H1 (cell line): ENCODE measurements at regions not wholly inside any gene's neighbourhood (a gene's known extent, or its start where the extent isn't known, plus 50 kb on each side); places are given as distances from the start of the nearest gene placed in this dataset.

Experiments
- CEBPB ChIP-seq: IDR thresholded peaks from 2 replicates; pipeline ENCODE4 v1.6.1; 2012; ENCODE audit warnings: low read depth, low read length
- EZH2 ChIP-seq: fragments of 200-600 bp; sonication (generic); IDR thresholded peaks from 2 replicates; pipeline ENCODE4 v1.7.1; 2012; ENCODE audit warnings: low read depth, mild to moderate bottlenecking, moderate library complexity, low read length, inconsistent platforms; ENCODE audit not compliant: severe bottlenecking
- HDAC2 ChIP-seq, 2 experiments: fragments of 300-600 bp in 1 of 2; sonication (generic) in 1 of 2; IDR thresholded peaks; 2 replicates each; pipeline ENCODE4 v1.6.1; 2011 to 2012; ENCODE audit warnings: low read depth in 2 of 2, low read length in 2 of 2, mild to moderate bottlenecking in 2 of 2, moderate library complexity in 2 of 2, borderline replicate concordance in 1 of 2, inconsistent platforms in 1 of 2
- JUN ChIP-seq: IDR thresholded peaks from 2 replicates; pipeline ENCODE4 v1.6.1; 2011; ENCODE audit warnings: low read depth, mild to moderate bottlenecking, improper control_type of control experiment, low read length
- POLR2A ChIP-seq, 2 experiments: IDR thresholded peaks; 1 replicate in 1 of 2; 2 replicates in 1 of 2; pipeline ENCODE4 v1.6.1; 2011; ENCODE audit warnings: low read depth in 2 of 2, low read length in 2 of 2, mild to moderate bottlenecking in 2 of 2; ENCODE audit errors: control extremely low read depth in 1 of 2
- POLR2AphosphoS5 ChIP-seq: IDR thresholded peaks from 2 replicates; pipeline ENCODE4 v1.6.1; 2011; ENCODE audit warnings: low read depth, low read length
- RFX5 ChIP-seq: IDR thresholded peaks from 2 replicates; pipeline ENCODE4 v1.6.1; 2011; ENCODE audit warnings: low read depth, low read length, improper control_type of control experiment, borderline replicate concordance
- SIN3A ChIP-seq, 2 experiments: IDR thresholded peaks in 1 of 2; conservative IDR thresholded peaks in 1 of 2; 2 replicates each; pipeline ENCODE4 v1.6.1; 2011 to 2012; ENCODE audit warnings: low read length in 2 of 2, improper control_type of control experiment in 1 of 2, low read depth in 1 of 2, mild to moderate bottlenecking in 1 of 2
- SIRT6 ChIP-seq: IDR thresholded peaks from one replicate; pipeline ENCODE4 v1.7.1; 2012; ENCODE audit warnings: low read length, inconsistent platforms
- SP2 ChIP-seq: IDR thresholded peaks from 2 replicates; pipeline ENCODE4 v1.6.1; 2012; ENCODE audit warnings: mild to moderate bottlenecking, low read length, inconsistent platforms
- YY1 ChIP-seq: IDR thresholded peaks from 2 replicates; pipeline ENCODE4 v1.6.1; 2011; ENCODE audit warnings: low read depth, mild to moderate bottlenecking, low read length
- TF ChIP-seq, protein P1 (sequence below), 3 experiments: IDR thresholded peaks; 1 replicate in 2 of 3; 2 replicates in 1 of 3; pipeline versions ENCODE4 v1.5.1 to v1.6.1; 2011; ENCODE audit warnings: low read length in 3 of 3, mild to moderate bottlenecking in 3 of 3, inconsistent platforms in 2 of 3, low read depth in 1 of 3, moderate library complexity in 1 of 3; ENCODE audit not compliant: insufficient read depth in 1 of 3; ENCODE audit errors: control extremely low read depth in 1 of 3
- TF ChIP-seq, protein P2 (sequence below): IDR thresholded peaks from 2 replicates; pipeline ENCODE4 v1.6.1; 2012; ENCODE audit warnings: inconsistent platforms
- TF ChIP-seq, protein P3 (sequence below): IDR thresholded peaks from 2 replicates; pipeline ENCODE4 v1.6.1; 2011; ENCODE audit warnings: low read depth, mild to moderate bottlenecking, low read length; ENCODE audit not compliant: insufficient read depth

DNA sequence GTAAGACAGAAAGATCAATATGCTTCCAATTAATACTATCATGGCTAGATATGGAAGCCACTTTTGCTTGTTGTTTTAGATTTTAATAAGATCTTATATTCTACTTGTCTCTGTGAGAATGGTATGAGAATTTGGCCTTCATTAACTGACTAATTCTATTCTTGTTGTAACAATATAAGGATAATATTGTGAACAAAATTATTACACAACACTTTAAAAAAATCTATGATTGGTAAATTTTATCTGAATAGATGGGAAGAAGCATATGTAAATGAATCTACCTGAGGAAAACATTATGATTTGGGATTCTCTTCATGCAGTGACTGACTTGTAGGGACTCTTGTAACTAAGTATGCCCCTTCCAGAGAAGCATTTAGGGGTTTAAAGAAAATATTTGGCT, 308.9 kb upstream of the KCND2 start:
- TF ChIP-seq CEBPB (no peak), SIRT6 (no peak), POLR2A (IDR thresholded peaks at IDR 0.05; ENCODE audit: control extremely low read depth in 1 of 2, low read depth in 2 of 2, low read length in 2 of 2) (no peak), SP2 (no peak), JUN (no peak), EZH2 (no peak), RFX5 (no peak), HDAC2 (IDR thresholded peaks at IDR 0.05; ENCODE audit: borderline replicate concordance in 1 of 2, low read depth in 2 of 2, low read length in 2 of 2) (no peak), POLR2AphosphoS5 (no peak), SIN3A (conservative IDR thresholded peaks at IDR 0.05 in 1 of 2, IDR thresholded peaks at IDR 0.05 in 1 of 2; ENCODE audit: low read depth in 1 of 2, low read length in 2 of 2) (no peak), YY1 (no peak)
- TF ChIP-seq, protein P1, sequence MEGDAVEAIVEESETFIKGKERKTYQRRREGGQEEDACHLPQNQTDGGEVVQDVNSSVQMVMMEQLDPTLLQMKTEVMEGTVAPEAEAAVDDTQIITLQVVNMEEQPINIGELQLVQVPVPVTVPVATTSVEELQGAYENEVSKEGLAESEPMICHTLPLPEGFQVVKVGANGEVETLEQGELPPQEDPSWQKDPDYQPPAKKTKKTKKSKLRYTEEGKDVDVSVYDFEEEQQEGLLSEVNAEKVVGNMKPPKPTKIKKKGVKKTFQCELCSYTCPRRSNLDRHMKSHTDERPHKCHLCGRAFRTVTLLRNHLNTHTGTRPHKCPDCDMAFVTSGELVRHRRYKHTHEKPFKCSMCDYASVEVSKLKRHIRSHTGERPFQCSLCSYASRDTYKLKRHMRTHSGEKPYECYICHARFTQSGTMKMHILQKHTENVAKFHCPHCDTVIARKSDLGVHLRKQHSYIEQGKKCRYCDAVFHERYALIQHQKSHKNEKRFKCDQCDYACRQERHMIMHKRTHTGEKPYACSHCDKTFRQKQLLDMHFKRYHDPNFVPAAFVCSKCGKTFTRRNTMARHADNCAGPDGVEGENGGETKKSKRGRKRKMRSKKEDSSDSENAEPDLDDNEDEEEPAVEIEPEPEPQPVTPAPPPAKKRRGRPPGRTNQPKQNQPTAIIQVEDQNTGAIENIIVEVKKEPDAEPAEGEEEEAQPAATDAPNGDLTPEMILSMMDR (IDR thresholded peaks at IDR 0.05; ENCODE audit: control extremely low read depth in 1 of 3, insufficient read depth in 1 of 3, low read depth in 1 of 3, low read length in 3 of 3), result no peak
- TF ChIP-seq, protein P2, sequence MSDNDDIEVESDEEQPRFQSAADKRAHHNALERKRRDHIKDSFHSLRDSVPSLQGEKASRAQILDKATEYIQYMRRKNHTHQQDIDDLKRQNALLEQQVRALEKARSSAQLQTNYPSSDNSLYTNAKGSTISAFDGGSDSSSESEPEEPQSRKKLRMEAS, result no peak
- TF ChIP-seq, protein P3, sequence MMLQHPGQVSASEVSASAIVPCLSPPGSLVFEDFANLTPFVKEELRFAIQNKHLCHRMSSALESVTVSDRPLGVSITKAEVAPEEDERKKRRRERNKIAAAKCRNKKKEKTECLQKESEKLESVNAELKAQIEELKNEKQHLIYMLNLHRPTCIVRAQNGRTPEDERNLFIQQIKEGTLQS, result no peak
